ENCODE measurements at regions not wholly inside any gene's neighbourhood (a gene's known extent, or its start where the extent isn't known, plus 50 kb on each side); places are given as distances from the start of the nearest gene placed in this dataset.
A peak's percentile ranks its signal among the peaks of the same experiment; 100 is the strongest.

GRCh38 chr17:64783031-64783461, 120.9 kb upstream of the SMURF2 start (continued):
- TF ChIP-seq ZXDB (tag by site-specific recombination; IDR thresholded peaks at IDR 0.05) (no peak), ZNF529 (tag by site-specific recombination; IDR thresholded peaks at IDR 0.05; ENCODE audit: insufficient replicate concordance) (no peak), ZSCAN30 (tag by site-specific recombination; IDR thresholded peaks at IDR 0.05) (no peak), ZNF76 (tag by site-specific recombination; IDR thresholded peaks at IDR 0.05; ENCODE audit: borderline replicate concordance, low read depth) (no peak), ZNF391 (tag by site-specific recombination; IDR thresholded peaks at IDR 0.05; ENCODE audit: borderline replicate concordance, low read depth) (no peak), ZNF600 (tag by site-specific recombination; IDR thresholded peaks at IDR 0.05) (no peak)

- ChIA-PET CTCF (interaction anchor here (0.7 kb wide), 1 partner anchor 133 kb away, joined by 3 read pairs; no protein-coding TSS in a partner anchor), POLR2A (no interaction called here)
- Histone ChIP-seq H3K9me3 (ENCODE audit: control insufficient read depth, insufficient read depth, low read depth, low read length) (no peaks in the 10 kb centered on the region), H3K36me3 (ENCODE audit: control insufficient read depth in 2 of 2, insufficient read depth in 1 of 2, low read length in 2 of 2) (peaks cover 0 to 32% of the 10 kb centered on the region in 2 experiments; a peak in 2 of 3 replicates), H3K4me1 (ENCODE audit: control insufficient read depth, insufficient read depth, low read length) (no peaks in the 10 kb centered on the region), H3K27ac (ENCODE audit: extremely low read depth, low read depth, low read length) (no peak overlapping the region), H3K4me3 (ENCODE audit: low read depth, low read length) (no peak overlapping the region)
- TF ChIP-seq ZNF677 (tag by site-specific recombination; IDR thresholded peaks at IDR 0.05) = no peak
- TF ChIP-seq ZFP69B (tag by site-specific recombination; IDR thresholded peaks at IDR 0.05) = no peak
- TF ChIP-seq GLI4 (tag by site-specific recombination; IDR thresholded peaks at IDR 0.05) = no peak
- no peak for TF ChIP-seq HOXA7 (CRISPR knock-in tag; IDR thresholded peaks at IDR 0.05; ENCODE audit: borderline replicate concordance)
- no peak for TF ChIP-seq ZNF394 (tag by site-specific recombination; IDR thresholded peaks at IDR 0.05; ENCODE audit: borderline replicate concordance)
- no peak for TF ChIP-seq ZNF704 (tag by site-specific recombination; IDR thresholded peaks at IDR 0.05)
- TF ChIP-seq KLF8 (tag by site-specific recombination; IDR thresholded peaks at IDR 0.05) = no peak
- peak; percentile 33; the same call in 1 of the 2 replicates for TF ChIP-seq PRDM4 (tag by site-specific recombination; IDR thresholded peaks at IDR 0.05)
- no peak for TF ChIP-seq ZNF830 (tag by site-specific recombination; IDR thresholded peaks at IDR 0.05; ENCODE audit: low read depth)
- no peak for TF ChIP-seq BCL11B (tag by site-specific recombination; IDR thresholded peaks at IDR 0.05; ENCODE audit: low read depth)
- no peak for TF ChIP-seq ZNF513 (tag by site-specific recombination; IDR thresholded peaks at IDR 0.05)
- no peak for TF ChIP-seq WT1 (tag by site-specific recombination; IDR thresholded peaks at IDR 0.05)
- TF ChIP-seq SCRT2 (tag by site-specific recombination; IDR thresholded peaks at IDR 0.05) = no peak
- no peak for TF ChIP-seq KLF10 (tag by site-specific recombination; IDR thresholded peaks at IDR 0.05)
- TF ChIP-seq GLIS2 (tag by site-specific recombination; IDR thresholded peaks at IDR 0.05) = peak; percentile 47; the same call in 1 of the 2 replicates
- no peak for TF ChIP-seq ZNF274 (IDR thresholded peaks at IDR 0.05; ENCODE audit: low read length)
- TF ChIP-seq ZNF274 (tag by site-specific recombination; IDR thresholded peaks at IDR 0.05; ENCODE audit: borderline replicate concordance) = no peak
- no peak for TF ChIP-seq ZBTB21 (tag by site-specific recombination; IDR thresholded peaks at IDR 0.05)
Observed at GRCh38 chr17:64781810-64782555, 119.9 kb upstream of the SMURF2 start.
